Endothelial cell of umbilical vein (primary cell): ENCODE measurements at regions not wholly inside any gene's neighbourhood (a gene's known extent, or its start where the extent isn't known, plus 50 kb on each side); places are given as distances from the start of the nearest gene placed in this dataset.

Experiments
- EZH2 ChIP-seq: IDR thresholded peaks from 2 replicates; pipeline ENCODE4 v1.6.1; 2012; ENCODE audit warnings: borderline replicate concordance, low read depth, mild to moderate bottlenecking, moderate library complexity, low read length, inconsistent platforms; ENCODE audit not compliant: severe bottlenecking
- FOS ChIP-seq: IDR thresholded peaks from 2 replicates; pipeline ENCODE4 v1.6.1; 2011; ENCODE audit warnings: mild to moderate bottlenecking, low read length, moderate library complexity, borderline replicate concordance; ENCODE audit not compliant: insufficient read depth
- MYC ChIP-seq: IDR thresholded peaks from one replicate; pipeline ENCODE4 v1.6.1; 2011; ENCODE audit warnings: mild to moderate bottlenecking, low read depth, low read length
- POLR2A ChIP-seq: IDR thresholded peaks from 2 replicates; pipeline ENCODE4 v1.6.1; 2012; ENCODE audit warnings: low read depth, mild to moderate bottlenecking, control low read depth, low read length
- POLR2AphosphoS5 ChIP-seq: IDR thresholded peaks from 2 replicates; pipeline ENCODE4 v1.6.1; 2012; ENCODE audit warnings: low read depth, mild to moderate bottlenecking, control low read depth, low read length, moderate library complexity; ENCODE audit not compliant: insufficient read depth
- TF ChIP-seq, protein P1 (sequence below), 2 donors: IDR thresholded peaks; 1 replicate in 1 of 2; 2 replicates in 1 of 2; pipeline ENCODE4 v1.5.1; 2011; ENCODE audit warnings: low read length in 2 of 2, mild to moderate bottlenecking in 2 of 2, moderate library complexity in 2 of 2, control low read depth in 1 of 2, inconsistent platforms in 1 of 2, low read depth in 1 of 2; ENCODE audit not compliant: insufficient read depth in 1 of 2; ENCODE audit errors: extremely low read depth in 1 of 2

GRCh38 chr1:244341455-244342450 lies 110.0 kb downstream of the ADSS2 start:
- TF ChIP-seq POLR2A (peak; percentile 17), POLR2AphosphoS5 (peak; percentile 40), MYC (no peak), FOS (peak; percentile 68), EZH2 (no peak)
- TF ChIP-seq, protein P1, sequence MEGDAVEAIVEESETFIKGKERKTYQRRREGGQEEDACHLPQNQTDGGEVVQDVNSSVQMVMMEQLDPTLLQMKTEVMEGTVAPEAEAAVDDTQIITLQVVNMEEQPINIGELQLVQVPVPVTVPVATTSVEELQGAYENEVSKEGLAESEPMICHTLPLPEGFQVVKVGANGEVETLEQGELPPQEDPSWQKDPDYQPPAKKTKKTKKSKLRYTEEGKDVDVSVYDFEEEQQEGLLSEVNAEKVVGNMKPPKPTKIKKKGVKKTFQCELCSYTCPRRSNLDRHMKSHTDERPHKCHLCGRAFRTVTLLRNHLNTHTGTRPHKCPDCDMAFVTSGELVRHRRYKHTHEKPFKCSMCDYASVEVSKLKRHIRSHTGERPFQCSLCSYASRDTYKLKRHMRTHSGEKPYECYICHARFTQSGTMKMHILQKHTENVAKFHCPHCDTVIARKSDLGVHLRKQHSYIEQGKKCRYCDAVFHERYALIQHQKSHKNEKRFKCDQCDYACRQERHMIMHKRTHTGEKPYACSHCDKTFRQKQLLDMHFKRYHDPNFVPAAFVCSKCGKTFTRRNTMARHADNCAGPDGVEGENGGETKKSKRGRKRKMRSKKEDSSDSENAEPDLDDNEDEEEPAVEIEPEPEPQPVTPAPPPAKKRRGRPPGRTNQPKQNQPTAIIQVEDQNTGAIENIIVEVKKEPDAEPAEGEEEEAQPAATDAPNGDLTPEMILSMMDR (IDR thresholded peaks at IDR 0.05; ENCODE audit: extremely low read depth in 1 of 2, insufficient read depth in 1 of 2, low read depth in 1 of 2, low read length in 2 of 2) = no peak
